Muscle layer of colon (tissue), 2 donors: ENCODE measurements at regions not wholly inside any gene's neighbourhood (a gene's known extent, or its start where the extent isn't known, plus 50 kb on each side); places are given as distances from the start of the nearest gene placed in this dataset.
"Not testable (repeated sequence)": the region's sequence is repeated elsewhere in the genome, so short reads cannot be mapped to it uniquely, and the experiment has no call there.

Experiments
- H3K27ac ChIP-seq: one replicate; pipeline ENCODE4 v1.7.0; 2013; ENCODE audit warnings: low read depth, mild to moderate bottlenecking, low read length, moderate library complexity
- H3K27me3 ChIP-seq, 2 donors: one replicate each; pipeline ENCODE4 v1.7.0; 2013; ENCODE audit warnings: low read length in 2 of 2, mild to moderate bottlenecking in 2 of 2; ENCODE audit not compliant: insufficient read depth in 2 of 2, control insufficient read depth in 1 of 2
- H3K36me3 ChIP-seq: one replicate; pipeline ENCODE4 v1.7.0; 2013; ENCODE audit warnings: mild to moderate bottlenecking, low read length; ENCODE audit not compliant: insufficient read depth
- H3K4me1 ChIP-seq: one replicate; pipeline ENCODE4 v1.7.0; 2013; ENCODE audit warnings: mild to moderate bottlenecking, low read length; ENCODE audit not compliant: insufficient read depth
- H3K4me3 ChIP-seq, 2 donors: one replicate each; pipeline ENCODE4 v1.7.0; 2013; ENCODE audit warnings: low read length in 2 of 2, low read depth in 1 of 2, mild to moderate bottlenecking in 1 of 2, moderate library complexity in 1 of 2
- H3K9ac ChIP-seq: one replicate; pipeline ENCODE4 v1.7.0; 2013; ENCODE audit warnings: low read length
- H3K9me3 ChIP-seq: one replicate; pipeline ENCODE4 v1.7.0; 2013; ENCODE audit warnings: mild to moderate bottlenecking, low read length
- donor health status: abdominal sarcoma.
- donor health status: Adenocarcinoma of cecum.

DNA sequence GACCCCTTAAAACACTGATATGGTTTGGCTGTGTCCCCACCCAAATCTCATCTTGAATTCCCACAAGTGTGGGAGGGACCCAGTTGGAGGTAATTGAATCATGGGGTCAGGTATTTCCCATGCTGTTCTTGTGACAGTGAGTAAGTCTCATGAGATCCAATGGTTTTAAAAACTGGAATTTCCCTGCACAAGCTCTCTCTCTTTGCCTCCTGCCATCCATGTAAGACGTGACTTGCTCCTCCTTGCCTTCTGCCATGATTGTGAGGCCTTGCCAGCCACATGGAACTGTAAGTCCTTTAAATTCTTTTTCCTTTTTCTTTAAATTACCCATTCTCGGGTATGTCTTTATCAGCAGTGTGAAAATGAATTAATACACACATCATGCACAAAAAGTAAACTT is 99.1 kb upstream of the PLEKHG1 start:
- H3K9me3 ChIP-seq, H3K4me1 ChIP-seq, H3K27ac ChIP-seq, H3K4me3 ChIP-seq, H3K36me3 ChIP-seq, H3K9ac ChIP-seq, H3K27me3 ChIP-seq: not testable (repeated sequence)

DNA sequence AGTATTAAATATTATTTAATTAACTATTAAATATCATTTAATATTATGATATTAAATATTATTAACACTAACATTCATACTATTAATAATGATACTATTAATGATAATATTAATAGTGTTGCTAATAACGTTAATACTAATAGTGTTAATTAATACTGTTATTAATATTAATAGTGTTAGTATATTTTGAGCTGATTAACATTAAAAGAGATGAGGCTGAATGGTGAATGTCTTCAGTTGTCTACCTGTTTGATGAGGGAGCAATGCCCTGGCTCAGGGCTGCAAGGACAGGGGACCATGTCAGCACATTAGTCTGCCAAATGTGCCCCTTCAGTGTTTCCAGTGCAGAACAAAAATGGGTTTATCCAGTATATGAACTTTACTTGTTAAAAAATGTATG is 96.6 kb upstream of the PLEKHG1 start:
- Histone ChIP-seq H3K27me3 (no peaks in the 10 kb centered on the region), H3K9me3 (no peaks in the 10 kb centered on the region), H3K27ac (no peak overlapping the region), H3K9ac (no peak overlapping the region), H3K4me3 (no peak overlapping the region), H3K4me1 (no peaks in the 10 kb centered on the region), H3K36me3 (no peaks in the 10 kb centered on the region)

DNA sequence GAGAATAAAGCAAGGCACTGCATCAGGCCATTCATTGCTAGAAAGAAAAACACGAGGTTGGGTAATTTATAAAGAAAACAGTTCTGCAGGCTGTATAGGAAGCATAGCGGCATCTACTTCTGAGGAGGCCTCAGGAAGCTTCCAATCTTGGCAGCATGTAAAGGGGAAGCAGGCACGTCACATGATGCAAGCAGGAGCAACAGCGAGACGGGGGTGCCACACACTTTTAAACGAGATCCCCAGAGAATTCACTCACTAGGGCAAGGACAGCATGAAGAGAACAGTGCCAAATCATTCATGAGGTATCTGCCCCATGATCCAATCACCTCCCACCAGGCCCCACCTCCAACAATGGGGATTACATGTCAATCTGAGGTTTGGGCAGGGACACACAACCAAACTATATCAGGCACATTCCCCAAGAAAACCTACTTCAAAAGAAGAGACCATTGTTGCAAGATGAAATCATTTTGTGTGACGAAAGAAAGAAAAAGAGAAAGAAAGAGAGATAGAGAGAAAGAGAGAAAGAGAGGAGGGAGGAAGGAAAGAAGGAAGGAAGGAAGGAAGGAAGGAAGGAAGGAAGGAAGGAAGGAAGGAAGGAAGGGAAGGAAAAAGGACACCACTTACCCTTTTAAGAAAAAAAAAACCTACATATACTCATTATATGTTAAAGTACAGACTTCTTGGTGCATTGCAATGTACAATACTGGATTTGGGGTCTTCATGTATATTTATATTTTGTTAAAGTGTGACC is 95.9 kb upstream of the PLEKHG1 start:
- Histone ChIP-seq H3K36me3 (no peaks in the 10 kb centered on the region), H3K27ac (no peak overlapping the region), H3K9me3 (no peaks in the 10 kb centered on the region), H3K4me3 (no peak overlapping the region), H3K27me3 (no peaks in the 10 kb centered on the region), H3K9ac (no peak overlapping the region), H3K4me1 (no peaks in the 10 kb centered on the region)

DNA sequence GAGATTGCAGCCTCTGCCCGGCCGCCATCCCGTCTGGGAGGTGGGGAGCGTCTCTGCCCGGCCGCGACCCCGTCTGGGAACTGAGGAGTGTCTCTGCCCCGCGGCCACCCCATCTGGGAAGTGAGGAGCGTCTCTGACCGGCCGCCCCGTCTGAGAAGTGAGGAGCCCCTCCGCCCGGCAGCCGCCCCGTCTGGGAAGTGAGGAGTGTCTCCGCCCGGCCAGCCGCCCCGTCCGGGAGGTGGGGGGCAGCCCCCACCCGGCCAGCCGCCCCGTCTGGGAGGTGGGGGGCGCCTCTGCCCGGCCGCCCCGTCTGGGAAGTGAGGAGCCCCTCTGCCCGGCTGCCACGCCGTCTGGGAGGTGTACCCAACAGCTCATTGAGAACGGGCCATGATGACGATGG is 92.3 kb upstream of the PLEKHG1 start:
- not testable (repeated sequence) for H3K9ac ChIP-seq, H3K27me3 ChIP-seq, H3K9me3 ChIP-seq, H3K27ac ChIP-seq, H3K36me3 ChIP-seq, H3K4me3 ChIP-seq
- H3K4me1 ChIP-seq, result peaks cover 12% of the 10 kb centered on the region

DNA sequence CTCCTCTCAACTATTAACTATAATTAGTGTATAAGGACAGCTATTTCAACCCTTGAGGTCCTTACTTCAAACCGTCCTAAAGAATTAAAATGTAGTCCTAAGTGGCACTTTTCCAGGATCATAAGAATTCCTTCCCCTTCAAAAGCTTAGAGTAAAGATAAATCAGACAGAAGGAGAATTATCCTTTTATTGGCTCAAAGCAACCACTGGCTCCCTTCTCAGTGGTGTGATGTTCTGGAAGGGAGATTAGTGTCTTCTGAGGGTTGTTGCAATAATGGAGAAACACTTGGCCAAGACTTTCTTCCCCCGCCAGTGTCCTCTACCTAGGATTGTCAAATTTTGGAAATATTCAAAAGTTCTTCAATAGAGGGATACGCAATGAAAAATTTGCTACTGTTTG is 89.1 kb upstream of the PLEKHG1 start:
- Histone ChIP-seq H3K27ac (no peak overlapping the region), H3K36me3 (no peaks in the 10 kb centered on the region), H3K27me3 (no peaks in the 10 kb centered on the region), H3K4me1 (peaks cover 12% of the 10 kb centered on the region), H3K4me3 (no peak overlapping the region), H3K9ac (no peak overlapping the region), H3K9me3 (no peaks in the 10 kb centered on the region)

DNA sequence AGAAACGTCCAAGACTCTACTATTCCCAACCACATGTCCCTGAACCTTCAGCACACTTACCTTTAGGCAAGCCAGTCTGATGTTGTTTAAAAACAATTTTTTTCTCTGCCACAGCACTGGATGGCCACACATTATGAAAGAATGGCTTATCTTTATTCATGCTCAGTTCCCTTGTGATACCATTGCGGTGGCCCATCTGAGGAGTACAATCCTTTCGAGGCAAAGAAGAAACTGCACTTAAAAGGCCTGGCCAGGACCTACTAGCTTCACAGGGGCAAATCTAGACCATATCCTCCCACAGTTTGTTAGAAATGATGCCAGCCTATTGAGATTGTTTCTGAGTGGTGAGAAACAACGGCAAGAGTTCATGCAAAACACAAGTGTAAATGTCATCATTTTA is 88.4 kb upstream of the PLEKHG1 start:
- H3K9ac ChIP-seq, result no peak overlapping the region
- H3K4me3 ChIP-seq, result no peak overlapping the region

DNA sequence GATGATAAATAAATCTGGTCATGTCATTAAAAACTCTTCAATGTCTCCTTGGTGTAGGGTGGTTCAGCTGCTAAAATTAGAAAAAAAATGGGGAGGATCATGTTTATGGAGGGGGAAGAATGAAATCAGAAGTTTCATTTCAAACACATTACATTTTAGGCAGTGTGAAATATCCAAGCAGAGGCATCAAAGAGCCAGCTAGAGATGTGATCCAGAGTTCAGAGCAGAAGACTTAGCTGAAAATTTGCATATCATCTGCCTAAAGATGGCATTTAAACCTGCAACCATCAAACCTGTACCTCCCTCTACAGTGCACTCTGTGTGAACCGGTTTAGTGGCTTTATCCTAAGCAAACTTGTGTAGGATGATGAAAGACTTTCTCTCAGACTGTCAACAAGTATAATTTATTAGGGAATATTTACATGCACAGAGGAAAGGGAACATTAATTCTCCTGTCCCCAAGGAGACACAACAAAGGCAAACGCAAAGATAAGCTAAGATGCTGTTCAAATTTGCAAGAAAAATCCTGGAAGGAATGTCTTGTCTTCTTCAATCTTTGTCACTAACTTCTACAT is 84.8 kb upstream of the PLEKHG1 start:
- Histone ChIP-seq H3K9me3 (no peaks in the 10 kb centered on the region), H3K36me3 (no peaks in the 10 kb centered on the region), H3K27ac (no peak overlapping the region), H3K9ac (no peak overlapping the region), H3K4me1 (peaks cover 11% of the 10 kb centered on the region), H3K4me3 (no peak overlapping the region), H3K27me3 (no peaks in the 10 kb centered on the region)

More for the DNA sequence above, 88.4 kb upstream of the PLEKHG1 start:
- Histone ChIP-seq H3K27me3 (no peaks in the 10 kb centered on the region), H3K27ac (no peak overlapping the region), H3K9me3 (no peaks in the 10 kb centered on the region), H3K36me3 (no peaks in the 10 kb centered on the region), H3K4me1 (peaks cover 12% of the 10 kb centered on the region)

DNA sequence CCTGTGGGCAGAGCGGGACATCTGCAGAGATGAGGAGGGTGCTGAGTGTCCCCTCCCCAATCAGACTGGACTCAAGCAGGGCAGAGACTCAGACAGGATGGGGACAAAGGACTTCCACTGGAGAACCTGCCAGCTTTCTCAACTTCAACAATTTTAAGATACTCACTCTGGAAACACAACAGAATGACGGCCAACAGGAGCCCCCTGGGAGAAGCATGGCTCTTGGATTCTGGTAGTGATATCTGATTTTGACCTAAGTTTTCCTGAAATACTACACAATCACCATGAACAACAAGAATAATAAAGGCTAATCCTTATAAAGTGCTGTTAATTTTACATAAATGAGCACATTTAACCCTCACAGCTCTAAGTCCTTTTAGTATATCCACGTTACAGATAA is 83.5 kb upstream of the PLEKHG1 start:
- H3K27ac ChIP-seq, result no peak overlapping the region
- H3K4me1 ChIP-seq, result no peaks in the 10 kb centered on the region
- no peaks in the 10 kb centered on the region for H3K27me3 ChIP-seq
- no peak overlapping the region for H3K4me3 ChIP-seq
- no peaks in the 10 kb centered on the region for H3K9me3 ChIP-seq
- no peak overlapping the region for H3K9ac ChIP-seq
- no peaks in the 10 kb centered on the region for H3K36me3 ChIP-seq

DNA sequence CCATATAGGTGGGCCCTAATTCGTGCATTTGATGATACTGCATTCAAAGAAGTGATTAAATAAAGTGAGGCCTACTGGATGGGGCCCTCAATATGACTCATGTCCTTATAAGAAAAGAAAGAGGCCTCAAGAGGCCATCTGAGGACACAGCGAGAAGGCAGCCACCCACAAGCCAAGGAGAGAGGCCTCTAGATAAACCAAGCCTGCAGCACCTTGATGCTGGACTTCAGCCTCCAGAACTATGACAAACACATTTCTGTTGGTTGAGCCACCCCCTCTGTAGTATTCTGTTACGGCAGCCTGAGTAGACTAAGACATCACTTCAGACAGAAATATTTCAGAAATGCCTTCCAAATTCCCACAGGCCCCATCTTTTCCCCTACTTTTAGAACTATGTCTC is 82.5 kb upstream of the PLEKHG1 start:
- H3K36me3 ChIP-seq, result no peaks in the 10 kb centered on the region
- no peaks in the 10 kb centered on the region for H3K9me3 ChIP-seq
- H3K27me3 ChIP-seq, result no peaks in the 10 kb centered on the region
- H3K4me3 ChIP-seq, result no peak overlapping the region
- H3K4me1 ChIP-seq, result no peaks in the 10 kb centered on the region
- H3K9ac ChIP-seq, result no peak overlapping the region
- H3K27ac ChIP-seq, result no peak overlapping the region

DNA sequence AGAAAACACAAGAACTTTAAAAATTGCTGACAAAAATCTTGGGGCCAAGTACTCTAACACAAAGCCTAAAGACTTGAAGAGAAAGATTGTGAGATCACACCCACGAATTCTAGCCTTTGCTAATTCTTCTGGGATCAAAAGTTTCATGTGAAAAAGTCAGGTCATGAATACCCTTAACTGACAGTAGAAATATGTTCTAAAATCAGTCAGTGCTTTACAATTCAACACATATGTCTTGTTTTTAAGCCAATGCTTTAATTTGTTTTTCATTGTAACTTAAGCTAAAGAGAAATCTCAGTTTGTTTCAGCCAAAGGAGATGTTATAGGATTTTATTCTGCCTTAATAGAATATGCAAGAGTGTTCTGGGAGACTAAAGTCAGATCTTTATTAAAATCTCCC is 78.2 kb upstream of the PLEKHG1 start:
- no peaks in the 10 kb centered on the region for H3K9me3 ChIP-seq
- peaks cover under 1% of the 10 kb centered on the region for H3K4me1 ChIP-seq
- no peaks in the 10 kb centered on the region for H3K27me3 ChIP-seq
- H3K36me3 ChIP-seq, result no peaks in the 10 kb centered on the region
- H3K4me3 ChIP-seq, result no peak overlapping the region
- H3K27ac ChIP-seq, result no peak overlapping the region
- H3K9ac ChIP-seq, result no peak overlapping the region

DNA sequence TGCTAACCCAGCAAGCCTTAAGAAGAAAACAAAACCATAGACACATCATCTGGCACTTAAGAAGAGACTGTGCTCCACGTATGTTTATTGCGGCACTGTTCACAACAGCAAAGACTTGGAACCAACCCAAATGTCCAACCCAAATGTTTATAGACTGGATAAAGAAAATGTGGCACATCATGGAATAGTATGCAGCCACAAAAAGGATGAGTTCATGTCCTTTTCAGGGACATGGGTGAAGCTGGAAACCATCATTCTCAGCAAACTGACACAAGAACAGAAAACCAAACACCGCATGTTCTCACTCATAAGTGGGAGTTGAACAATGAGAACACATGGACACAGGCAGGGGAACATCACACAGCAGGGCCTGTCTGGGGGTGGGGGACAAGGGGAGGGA is 76.5 kb upstream of the PLEKHG1 start:
- peaks cover 16% of the 10 kb centered on the region for H3K4me1 ChIP-seq
- not testable (repeated sequence) for H3K4me3 ChIP-seq, H3K36me3 ChIP-seq, H3K9me3 ChIP-seq, H3K27ac ChIP-seq, H3K27me3 ChIP-seq, H3K9ac ChIP-seq

DNA sequence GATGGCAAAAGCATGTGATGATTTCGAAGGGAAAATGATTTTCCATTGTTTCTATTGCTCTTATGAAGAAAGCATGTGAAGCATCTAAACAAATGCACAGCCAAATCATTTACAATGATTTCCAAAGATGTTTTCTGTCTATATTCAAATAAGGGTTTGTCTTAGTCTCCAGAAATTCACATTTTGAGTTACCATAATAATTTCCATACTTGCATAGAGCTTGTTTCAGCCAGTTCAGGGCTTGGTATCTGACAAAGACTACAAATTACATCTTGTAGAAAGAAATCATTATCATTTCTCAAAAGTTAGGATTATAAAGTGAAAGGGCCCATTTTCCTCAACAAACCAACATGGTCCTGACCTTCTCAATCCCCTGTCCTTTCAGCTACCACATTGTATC is 74.4 kb upstream of the PLEKHG1 start:
- Histone ChIP-seq H3K4me1 (peaks cover 28% of the 10 kb centered on the region), H3K36me3 (no peaks in the 10 kb centered on the region), H3K9ac (no peak overlapping the region), H3K4me3 (no peak overlapping the region), H3K27ac (no peak overlapping the region), H3K27me3 (no peaks in the 10 kb centered on the region), H3K9me3 (no peaks in the 10 kb centered on the region)
